NCI-H226 (cell line): ENCODE measurements at regions not wholly inside any gene's neighbourhood (a gene's known extent, or its start where the extent isn't known, plus 50 kb on each side); places are given as distances from the start of the nearest gene placed in this dataset.

Experiments used
- DNase-seq: peaks from one replicate; pipeline ENCODE4 v3.0.0-alpha.2; 2015

GRCh38 chr6:126529637-126530362, 189.9 kb downstream of the CENPW start:
- no peak for DNase-seq

DNA sequence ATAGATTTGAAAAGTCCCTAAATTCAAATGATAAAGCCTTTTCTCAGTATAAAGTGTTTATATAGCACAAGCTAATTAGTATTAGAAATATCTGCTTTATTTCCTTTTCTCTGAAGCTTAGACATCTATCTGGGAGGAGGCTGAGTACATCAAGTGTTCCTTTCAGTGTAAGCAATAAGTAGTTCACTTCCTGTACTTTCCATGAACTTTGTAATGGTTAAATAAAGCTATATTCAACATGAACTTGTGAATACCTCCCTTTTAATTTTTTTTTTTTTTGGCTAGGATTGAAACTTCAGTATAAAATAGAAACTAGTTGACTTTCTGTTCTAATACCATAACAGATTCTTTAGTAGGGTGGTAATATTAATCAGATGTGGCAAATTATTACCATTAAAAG, 190.9 kb downstream of the CENPW start:
- DNase-seq, result no peak

DNA sequence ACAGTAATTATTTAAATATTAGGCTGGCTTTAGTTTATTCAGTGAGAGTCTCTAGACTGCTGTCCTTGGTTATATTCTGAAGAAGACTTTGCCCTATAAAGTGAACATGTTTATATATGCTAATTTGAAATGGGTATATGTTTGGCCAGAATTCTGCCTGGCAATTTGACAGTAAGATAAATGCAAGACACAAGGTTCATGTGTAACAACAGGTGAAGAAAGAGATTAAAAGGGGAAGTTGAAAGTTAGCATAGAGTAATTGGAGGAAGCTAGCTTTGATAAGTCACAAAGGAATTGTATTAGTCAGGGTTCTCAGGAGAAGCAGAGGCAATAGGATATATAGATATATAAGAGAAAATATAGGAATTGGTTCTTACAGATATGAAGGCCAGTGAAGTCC, 191.4 kb downstream of the CENPW start:
- no peak for DNase-seq

GRCh38 chr6:126531840-126532239, 191.9 kb downstream of the CENPW start:
- DNase-seq, result peak; percentile 33

DNA sequence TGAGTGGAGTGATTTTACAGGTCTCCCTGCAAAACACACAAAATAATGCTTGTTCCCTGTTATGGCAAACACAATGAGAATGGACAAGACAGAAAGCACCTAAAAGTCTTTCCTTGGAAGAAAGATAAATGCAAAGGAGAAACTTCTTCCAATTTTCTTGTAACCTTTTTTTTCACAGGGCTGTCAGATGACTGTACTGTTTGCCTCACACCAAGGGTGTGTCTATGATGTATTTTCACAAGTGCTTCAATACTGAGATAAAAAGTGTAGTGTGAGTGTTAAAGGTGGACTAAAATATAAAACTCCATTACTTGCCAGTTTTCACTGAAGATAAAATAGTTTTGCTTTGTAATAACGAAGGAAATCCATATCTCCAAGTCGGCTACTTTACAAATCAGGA, 194.5 kb downstream of the CENPW start:
- no peak for DNase-seq

DNA sequence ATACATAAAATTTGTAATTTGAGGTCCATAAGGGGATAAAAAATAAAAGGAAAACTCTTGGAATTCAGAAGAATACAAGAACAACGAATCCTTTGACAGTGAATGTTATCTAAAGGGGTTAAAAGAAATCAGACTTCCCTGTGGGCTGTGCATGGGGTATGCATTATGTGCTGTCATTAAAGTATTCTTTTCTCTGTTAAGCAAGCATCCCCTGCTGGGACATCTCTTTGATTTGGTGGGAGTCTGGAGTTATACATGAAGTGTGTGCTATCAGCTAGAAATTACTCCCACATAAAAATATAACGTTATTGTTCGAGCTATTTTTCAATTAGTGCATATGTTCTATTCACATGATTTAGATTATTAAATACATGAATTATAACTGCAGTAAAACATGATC, 195.2 kb downstream of the CENPW start:
- no peak for DNase-seq

GRCh38 chr6:126535595-126535994, 195.7 kb downstream of the CENPW start:
- DNase-seq, result peak; percentile 81

DNA sequence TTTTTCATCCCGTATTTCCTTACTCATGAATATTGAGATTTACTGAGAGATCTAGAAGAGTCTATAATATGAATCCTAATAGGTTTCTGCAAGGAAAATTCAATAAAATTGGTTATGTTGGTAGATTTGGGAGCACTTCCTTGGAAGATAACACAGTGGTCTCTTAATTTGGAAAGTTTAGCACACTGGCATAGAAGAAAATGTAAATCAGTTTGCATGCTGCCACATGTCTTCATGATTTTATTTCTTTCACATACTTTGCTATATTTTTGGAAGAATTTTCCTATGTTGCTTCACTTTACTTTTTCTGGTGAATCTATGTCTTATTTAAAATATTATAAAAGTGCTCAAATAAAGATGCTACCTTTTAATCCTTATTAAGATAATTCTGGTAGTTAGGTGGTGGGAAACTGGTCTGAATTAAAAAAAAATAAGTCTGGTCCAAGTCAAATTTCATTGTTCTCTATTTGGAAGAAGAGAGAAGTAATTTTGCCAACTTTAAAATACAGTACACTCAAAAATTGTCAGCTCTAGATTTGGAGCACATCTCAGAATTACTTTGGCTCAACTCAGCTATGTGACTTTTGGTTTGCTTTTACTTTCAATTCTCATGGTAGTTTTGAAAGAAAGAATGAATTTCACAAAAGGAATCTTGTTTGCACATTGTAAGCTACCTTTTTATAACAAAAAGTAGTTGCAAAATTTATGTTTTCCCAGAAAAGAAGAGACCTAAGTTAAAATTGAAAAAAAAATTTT, 197.3 kb downstream of the CENPW start:
- no peak for DNase-seq

GRCh38 chr6:126539022-126539421, 199.1 kb downstream of the CENPW start:
- DNase-seq, result peak; percentile 87

DNA sequence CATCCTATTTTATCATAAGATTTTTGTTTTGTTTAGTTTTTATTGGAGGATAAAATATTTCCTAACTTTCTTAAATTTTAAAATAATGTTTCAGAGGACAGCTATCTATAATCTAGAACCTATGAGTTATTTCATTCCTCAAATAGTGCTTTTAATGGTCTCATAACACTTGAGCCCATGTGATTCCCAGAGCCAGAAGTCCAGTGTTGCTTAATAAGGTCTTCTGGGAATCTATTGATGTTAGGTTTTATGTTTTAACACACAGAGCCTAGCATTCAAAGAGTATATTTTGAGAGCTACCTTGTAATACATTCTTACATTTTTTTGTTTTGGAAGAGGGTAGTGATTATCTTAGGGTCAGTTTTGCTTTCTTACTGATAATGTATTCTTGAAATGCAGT, 200.2 kb downstream of the CENPW start:
- DNase-seq, result no peak

DNA sequence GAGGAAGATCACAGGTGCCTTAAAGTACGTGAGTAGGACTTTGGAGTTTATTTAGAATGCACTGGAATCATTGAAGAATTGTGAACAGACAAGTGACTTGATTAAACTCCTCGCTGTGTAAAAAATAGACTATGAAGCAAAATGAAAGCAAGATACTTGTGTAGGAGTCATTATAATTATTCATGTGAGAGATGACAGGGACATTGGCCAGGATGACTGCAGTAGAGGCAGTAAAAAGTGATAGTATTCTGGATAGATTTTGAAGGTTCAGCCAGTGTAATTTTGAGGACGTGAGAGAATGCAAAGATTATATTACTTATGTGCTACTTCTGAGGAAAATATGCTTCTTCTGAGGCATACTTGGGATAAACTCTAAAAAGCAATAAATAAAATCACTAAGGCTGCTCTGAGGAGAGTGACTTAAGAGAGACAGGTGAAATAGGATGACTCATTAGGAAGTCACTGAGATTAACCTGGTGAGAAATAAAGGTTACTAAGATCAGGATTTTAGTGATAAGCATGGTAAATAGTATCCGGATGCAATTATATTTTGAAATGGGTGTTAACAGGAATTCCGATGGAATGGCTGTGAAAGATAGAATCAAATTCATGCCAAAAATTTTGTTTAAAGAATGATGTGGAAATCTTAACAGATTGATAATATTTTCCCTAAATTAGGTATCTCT, 202.0 kb downstream of the CENPW start:
- DNase-seq, result no peak

DNA sequence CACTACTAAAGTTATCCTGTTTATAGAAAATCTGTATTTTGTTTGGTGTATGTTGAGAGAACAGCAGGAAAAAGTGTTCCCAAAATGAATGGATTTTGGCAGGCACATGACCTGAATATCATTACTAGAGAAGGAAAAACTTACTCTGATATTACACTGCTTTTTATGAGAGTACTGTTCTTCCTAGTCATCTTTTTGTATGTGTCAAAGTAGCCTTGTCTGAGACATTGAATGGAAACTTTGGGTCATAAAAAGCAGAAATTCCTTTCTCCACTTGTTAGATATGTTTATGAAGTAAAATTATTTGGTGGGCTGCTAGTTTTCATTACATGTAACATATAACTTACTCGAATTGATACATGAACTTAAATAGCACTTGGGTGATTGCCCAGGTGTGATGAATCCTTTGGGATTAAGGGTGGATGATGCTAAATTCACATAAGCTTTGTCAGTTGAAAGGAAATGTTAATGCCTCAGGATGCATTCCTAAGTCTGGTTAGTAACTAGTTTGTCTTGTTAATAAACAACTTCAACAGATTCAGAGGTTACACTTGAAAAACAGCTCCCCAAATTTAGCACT, 206.7 kb downstream of the CENPW start:
- peak; percentile 8 for DNase-seq

DNA sequence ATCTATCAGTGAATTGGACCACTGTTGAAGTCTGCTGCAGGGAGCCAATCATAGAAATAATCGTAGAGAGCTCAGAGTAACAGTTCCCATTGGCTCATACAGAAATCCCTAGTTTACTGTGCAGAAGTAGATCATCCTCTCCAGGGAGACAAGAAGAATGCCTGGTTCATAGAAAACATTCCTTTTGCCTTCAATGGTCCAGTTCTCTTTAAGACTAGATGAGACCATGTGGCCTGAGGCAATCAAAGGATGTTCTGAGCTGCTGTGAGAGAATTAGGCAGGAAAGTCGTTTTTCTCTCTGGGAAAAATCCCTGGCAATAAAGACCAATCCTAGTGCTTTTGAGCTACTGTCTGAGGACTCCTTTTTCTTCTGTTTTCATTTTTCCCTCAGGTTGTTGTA, 208.4 kb downstream of the CENPW start:
- DNase-seq, result peak; percentile 19

- no peak for DNase-seq
Observed at GRCh38 chr6:126550323-126550722, 210.4 kb downstream of the CENPW start.

- DNase-seq, result no peak
Observed at GRCh38 chr6:126551832-126552231, 211.9 kb downstream of the CENPW start.

- DNase-seq, result no peak
Observed at GRCh38 chr6:126553854-126554253, 213.9 kb downstream of the CENPW start.

DNA sequence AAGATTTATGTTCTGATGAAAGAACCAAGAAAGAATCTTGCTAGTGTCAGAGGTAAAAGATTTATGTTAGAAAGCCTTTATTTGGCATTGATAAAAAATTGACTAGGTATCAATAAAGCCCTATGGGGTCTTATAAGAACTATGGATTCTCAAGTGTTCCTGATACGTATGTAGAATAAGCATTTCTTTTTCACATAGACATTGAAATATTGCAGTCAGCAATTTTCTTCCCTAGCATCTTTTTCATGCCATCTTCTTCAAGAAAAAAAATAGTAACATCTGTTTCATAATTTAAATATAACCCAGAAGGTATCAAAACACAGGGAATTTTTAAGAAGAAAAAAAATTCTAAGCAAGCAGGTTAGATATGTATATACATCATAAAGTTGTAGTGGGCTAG, 230.6 kb downstream of the CENPW start:
- no peak for DNase-seq

DNA sequence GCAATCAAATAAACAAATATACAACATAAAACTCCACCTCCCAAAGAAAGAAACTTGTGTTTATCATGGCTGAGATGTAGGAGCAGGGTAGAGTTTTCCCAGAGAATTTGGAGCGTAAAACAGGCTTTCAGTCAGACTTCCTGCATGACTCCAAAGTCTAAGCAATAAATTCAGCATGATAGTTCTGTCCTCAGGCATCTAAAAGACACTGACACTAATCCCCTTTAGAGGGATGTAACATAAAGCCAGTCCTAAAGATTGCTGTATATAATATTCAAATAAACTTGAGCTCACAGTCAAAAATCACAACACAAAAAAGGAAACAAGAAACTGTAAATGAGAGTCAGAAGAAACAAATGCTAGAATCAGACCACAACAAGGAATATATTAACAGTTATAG, 234.4 kb downstream of the CENPW start:
- DNase-seq, result no peak

GRCh38 chr6:126581316-126581715, 241.4 kb downstream of the CENPW start:
- DNase-seq, result no peak

GRCh38 chr6:126600258-126600916, 260.5 kb downstream of the CENPW start:
- DNase-seq, result no peak

GRCh38 chr6:126603410-126603809, 263.5 kb downstream of the CENPW start:
- DNase-seq, result no peak

DNA sequence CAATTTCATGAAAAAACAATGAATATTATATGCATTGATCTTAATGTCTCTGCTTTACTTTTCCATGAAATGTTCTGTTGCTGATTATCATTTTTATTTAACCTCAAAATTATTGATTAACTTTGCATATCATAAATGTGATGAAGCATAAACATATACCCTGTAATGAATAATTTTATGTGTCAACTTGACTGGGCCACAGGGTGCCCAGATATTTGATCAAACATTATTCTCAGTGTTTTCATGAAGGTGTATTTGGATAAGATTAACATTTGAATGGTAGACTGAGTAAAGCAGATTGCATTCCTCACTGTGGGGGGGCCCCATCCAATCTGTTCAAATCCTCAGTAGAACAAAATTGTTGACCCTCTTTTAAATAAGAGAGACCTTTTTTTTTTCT, 265.2 kb downstream of the CENPW start:
- no peak for DNase-seq

DNA sequence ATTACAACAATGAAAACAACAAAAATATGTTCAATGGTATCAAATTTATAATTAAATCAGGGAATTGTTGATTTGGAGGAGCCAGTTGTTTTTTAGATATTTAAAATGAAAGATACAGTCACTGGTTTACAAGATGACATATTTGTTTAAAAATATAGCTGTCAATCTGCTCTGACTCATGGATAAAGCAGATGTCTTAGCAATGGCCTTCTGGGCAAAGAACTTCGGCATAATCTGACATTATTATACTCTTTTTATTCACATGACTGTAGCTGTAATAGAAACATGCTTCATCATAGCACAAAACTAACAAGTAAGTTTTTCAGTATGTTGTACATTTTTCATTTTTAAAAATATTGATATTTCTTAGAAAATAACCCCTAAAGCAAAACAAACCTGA, 267.4 kb downstream of the CENPW start:
- DNase-seq, result no peak
